ENCODE measurements at regions not wholly inside any gene's neighbourhood (a gene's known extent, or its start where the extent isn't known, plus 50 kb on each side); places are given as distances from the start of the nearest gene placed in this dataset.

- no peak for TF ChIP-seq CTCF (IDR thresholded peaks at IDR 0.05)
- no peak for TF ChIP-seq E2F6 (IDR thresholded peaks at IDR 0.05; ENCODE audit: borderline replicate concordance, low read depth)
- no peak for TF ChIP-seq EP300 (IDR thresholded peaks at IDR 0.05)
- no peak for TF ChIP-seq ZFP36 (IDR thresholded peaks at IDR 0.05; ENCODE audit: borderline replicate concordance, partially characterized antibody)
- TF ChIP-seq NFE2L2 (conservative IDR thresholded peaks at IDR 0.05; ENCODE audit: low read length), result no peak
- TF ChIP-seq BHLHE40 (IDR thresholded peaks at IDR 0.05; ENCODE audit: low read depth, low read length), result no peak
- TF ChIP-seq CBX8 (IDR thresholded peaks at IDR 0.05), result no peak
- TF ChIP-seq RARB (CRISPR knock-in tag; IDR thresholded peaks at IDR 0.05), result no peak
- no peak for TF ChIP-seq SREBF2 (IDR thresholded peaks at IDR 0.05)
- no peak for TF ChIP-seq POLR2A (IDR thresholded peaks at IDR 0.05; ENCODE audit: low read length)
These were observed 136.9 kb downstream of the OLFM1 start for GRCh38 chr9:135224286-135224877.

Measured in A549 (cell line).